NAMALWA (cell line): ENCODE measurements at regions not wholly inside any gene's neighbourhood (a gene's known extent, or its start where the extent isn't known, plus 50 kb on each side); places are given as distances from the start of the nearest gene placed in this dataset.
"Not testable (repeated sequence)": the region's sequence is repeated elsewhere in the genome, so short reads cannot be mapped to it uniquely, and the experiment has no call there.

ENCODE experiments used
- DNase-seq: peaks from one replicate; pipeline ENCODE4 v3.0.0-alpha.2; 2015; ENCODE audit warnings: low spot score

DNA sequence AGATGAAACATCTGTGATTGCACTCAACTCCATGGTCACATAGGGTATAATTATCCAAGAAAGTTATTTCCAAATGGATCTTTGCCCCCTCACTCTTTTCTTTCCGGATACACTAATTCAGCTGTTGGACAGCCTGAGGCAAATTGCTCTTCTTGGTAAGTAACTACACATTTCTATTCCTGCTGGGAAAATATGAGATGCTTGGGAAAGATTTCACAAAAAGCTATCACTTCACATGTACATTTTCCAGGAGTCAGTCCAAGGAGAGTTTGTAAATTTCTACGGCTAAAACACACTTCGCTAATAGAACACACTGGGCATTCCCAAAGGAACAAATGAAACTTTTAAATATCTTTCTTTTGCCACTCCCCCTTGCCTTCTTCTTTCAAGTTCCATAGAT, 123.0 kb upstream of the GRIA1 start:
- DNase-seq, result no peak

DNA sequence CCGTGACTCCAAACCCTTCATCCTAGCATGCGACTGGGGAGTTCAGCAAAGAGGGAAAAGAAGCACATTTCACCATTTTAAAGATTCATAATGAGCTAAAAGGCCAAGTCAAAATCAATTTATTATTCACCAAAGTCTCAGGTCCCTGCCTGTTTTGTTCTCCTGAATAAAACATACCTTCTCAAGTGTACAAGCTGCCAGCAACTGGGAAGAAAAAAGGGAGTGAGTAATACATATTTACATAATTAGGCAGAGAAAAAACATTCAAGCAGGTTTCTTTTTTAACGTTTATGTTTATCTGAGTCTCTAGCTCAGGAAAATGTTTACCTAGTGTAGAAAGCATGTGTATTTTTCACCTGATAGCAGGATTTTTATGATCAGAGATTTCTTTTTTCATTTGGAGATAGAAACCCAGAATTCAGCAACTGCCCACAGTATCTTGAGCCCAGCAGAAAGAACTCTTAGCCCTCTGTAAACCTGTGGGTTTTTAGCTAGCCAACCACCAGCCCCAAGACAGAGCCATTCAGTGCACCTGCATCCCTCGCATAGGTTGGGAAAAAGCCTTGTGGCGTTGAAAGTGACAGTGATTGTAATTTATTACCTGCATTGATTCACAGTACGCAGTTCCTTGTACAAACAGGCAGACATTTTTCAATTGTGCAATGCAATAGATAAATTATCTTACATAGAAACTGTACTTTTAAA, 117.9 kb upstream of the GRIA1 start:
- DNase-seq, result no peak

GRCh38 chr5:153373130-153373498, 117.4 kb upstream of the GRIA1 start:
- no peak for DNase-seq

GRCh38 chr5:153381630-153382029, 108.8 kb upstream of the GRIA1 start:
- DNase-seq, result not testable (repeated sequence)

- no peak for DNase-seq
Observed at GRCh38 chr5:153390569-153390968, 99.9 kb upstream of the GRIA1 start.

GRCh38 chr5:153399595-153399994, 90.9 kb upstream of the GRIA1 start:
- no peak for DNase-seq

GRCh38 chr5:153400931-153401330, 89.5 kb upstream of the GRIA1 start:
- no peak for DNase-seq

DNA sequence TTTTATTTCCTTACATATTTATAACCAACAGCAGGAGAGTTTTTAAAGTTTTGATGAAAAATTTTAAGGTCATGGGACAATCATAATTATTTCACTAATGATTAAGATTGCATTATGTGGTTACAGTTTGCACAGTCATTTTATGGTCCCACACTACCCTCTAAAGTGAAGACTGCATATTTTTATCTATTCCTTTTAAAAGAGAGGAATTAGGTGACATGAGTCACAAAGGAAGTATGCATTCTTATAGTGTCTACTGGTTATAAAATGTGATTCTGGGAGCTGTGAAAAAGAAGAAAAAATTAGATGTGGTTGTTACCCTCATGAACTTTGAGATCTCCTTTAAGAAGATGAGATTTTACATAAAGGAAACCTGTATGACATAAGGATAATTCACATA, 87.9 kb upstream of the GRIA1 start:
- no peak for DNase-seq

DNA sequence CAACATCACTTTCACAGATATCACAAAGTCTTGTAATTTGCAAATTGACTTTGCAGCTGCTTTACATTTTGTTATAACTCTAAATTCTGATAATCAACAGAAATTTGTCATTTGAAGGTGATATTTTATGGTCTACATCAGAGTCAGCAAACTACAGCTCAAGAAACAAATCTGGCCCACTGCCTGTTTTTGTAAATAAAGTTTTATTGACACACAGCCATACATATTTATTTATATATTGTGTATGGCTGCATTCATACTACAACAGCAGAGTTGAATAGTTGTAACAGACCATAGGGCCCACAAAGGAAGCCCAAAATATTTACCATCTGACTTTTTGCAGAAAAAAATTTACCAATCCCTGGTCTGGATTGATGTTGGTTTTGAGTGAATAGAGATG, 87.0 kb upstream of the GRIA1 start:
- DNase-seq, result no peak

DNA sequence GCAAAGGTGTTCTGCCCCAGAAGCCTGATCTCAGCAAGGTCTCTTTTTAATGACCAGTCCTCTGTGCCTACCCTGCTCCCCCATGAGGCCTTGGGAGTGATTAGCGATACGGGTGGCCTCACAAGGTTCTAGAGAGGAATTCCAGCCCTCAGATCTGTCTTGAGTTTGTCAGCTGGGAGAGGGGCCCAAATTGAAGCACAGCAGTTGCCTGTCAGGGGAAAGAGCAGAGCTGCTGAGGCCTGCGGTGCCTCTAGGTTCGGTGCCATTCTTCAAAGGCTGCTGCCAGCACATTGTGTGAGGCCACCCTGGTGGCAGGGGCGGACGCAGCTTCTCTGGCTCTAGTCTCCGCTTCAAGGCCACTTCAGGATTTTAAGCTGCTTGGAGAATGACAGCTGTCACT, 85.7 kb upstream of the GRIA1 start:
- no peak for DNase-seq

DNA sequence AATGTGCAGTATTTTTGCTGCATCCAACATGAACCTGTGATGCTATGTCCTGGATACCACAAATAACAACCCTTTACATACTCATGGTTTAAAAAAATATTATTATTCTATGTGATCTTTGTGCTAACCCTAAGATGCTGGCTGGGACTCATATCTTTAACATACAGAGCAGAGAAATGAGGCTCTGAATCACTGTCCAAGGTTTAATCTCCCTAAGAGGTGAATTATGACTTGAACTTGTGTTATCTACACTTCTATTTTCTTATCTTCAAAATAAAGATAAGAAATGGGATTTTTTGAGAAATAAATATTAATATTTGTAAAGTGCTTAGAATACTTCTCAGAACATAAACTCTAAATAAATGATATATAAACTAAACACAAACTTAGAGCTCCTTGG, 68.8 kb upstream of the GRIA1 start:
- DNase-seq, result no peak

DNA sequence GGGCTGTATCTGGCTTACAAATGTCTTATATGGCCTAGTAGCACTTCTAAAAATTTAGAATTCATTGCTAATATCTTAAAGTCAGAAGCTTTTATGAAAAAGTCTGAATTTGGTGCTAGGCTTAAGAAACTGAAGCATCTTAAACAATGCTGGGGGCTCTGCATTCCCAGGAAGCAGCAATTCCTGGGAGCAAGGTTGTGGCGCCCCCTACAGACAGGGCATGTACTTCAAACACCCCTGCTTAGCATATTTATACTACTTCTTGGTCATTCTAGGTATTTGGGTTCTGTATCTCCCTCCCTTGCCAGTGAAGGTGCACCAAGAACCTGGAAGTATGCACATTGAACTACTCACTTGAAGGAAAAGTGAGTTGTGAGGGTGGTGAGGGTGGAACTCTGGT, 64.6 kb upstream of the GRIA1 start:
- peak; percentile 4 for DNase-seq

DNA sequence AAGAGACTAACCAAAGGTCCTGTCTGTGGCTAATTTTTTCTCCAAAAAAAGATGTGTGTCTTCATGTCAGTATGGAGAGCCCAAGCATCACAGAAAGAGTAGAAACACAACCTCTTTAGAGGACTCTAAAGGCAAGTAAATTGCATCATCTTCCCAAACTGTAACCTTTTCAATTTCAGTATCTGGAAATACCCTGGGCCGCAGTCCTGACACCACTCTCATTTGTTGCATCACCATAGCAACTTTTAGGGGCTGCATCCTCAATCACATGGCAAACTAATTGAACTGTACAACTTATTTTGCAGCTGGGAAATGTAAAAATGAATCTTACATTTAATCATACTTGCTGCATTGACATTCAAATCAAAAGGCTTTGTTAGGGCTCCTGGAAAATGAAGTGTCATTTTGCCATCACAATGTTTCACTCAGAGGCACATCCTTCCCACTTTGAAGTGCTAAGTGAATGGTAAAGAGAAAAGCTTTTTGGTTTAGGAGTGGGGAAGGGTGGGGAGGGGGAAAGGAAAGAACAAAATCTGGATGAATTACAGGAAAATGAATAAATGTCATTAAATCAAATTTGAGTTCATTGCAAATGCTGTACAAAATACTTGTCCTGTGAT, 60.6 kb upstream of the GRIA1 start:
- DNase-seq, result no peak

DNA sequence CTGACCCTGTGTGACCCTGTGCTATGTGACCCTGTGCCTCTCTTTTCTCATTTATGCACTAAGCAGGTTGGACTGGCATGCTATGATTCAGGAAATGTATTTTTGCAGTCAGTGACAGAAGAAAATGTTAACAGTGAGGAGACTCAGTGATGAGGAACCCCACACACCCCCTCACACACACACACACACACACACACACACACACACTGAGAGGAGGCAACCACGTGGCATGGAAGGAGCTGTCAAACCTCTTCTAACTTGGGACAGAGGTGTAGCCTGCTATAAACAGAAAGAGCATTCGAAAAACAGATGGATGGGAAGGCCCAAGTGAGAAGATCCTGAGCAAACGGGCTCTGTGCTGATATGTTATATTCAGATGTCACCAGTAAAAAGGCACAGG, 57.9 kb upstream of the GRIA1 start:
- no peak for DNase-seq

- DNase-seq, result no peak
Observed at GRCh38 chr5:153437251-153437650, 53.2 kb upstream of the GRIA1 start.

GRCh38 chr5:153439130-153439529, 51.3 kb upstream of the GRIA1 start:
- DNase-seq, result no peak
